ENCODE measurements at regions not wholly inside any gene's neighbourhood (a gene's known extent, or its start where the extent isn't known, plus 50 kb on each side); places are given as distances from the start of the nearest gene placed in this dataset.

GRCh38 chr3:99286266-99286845, 352.0 kb upstream of the COL8A1 start:
- ATAC-seq (ENCODE audit: low FRiP score in 2 of 2), result no peak
- Histone ChIP-seq H3K36me3 (no peaks in the 10 kb centered on the region), H3K27me3 (no peaks in the 10 kb centered on the region), H3K27ac (no peak overlapping the region), H3K4me3 (no peak overlapping the region), H3K4me1 (no peaks in the 10 kb centered on the region), H3K9me3 (peaks cover 0 to 5% (median 0%) of the 10 kb centered on the region in 4 donors)
- DNase-seq, result no peak
- TF ChIP-seq POLR2A (IDR thresholded peaks at IDR 0.05), result no peak
- TF ChIP-seq EP300 (IDR thresholded peaks at IDR 0.05), result no peak
- no peak for TF ChIP-seq POLR2AphosphoS5 (IDR thresholded peaks at IDR 0.05)
- no peak for TF ChIP-seq CTCF (IDR thresholded peaks at IDR 0.05)

- Histone ChIP-seq H3K4me1 (no peaks in the 10 kb centered on the region), H3K27me3 (no peaks in the 10 kb centered on the region), H3K36me3 (no peaks in the 10 kb centered on the region), H3K9me3 (no peaks in the 10 kb centered on the region), H3K27ac (peak overlapping the region in 1 of 4 donors; percentile 6), H3K4me3 (no peak overlapping the region)
- WGBS, 2 donors, result 66% methylated on average over 9 of the region's 9 CpGs
- no peak for TF ChIP-seq POLR2AphosphoS5 (IDR thresholded peaks at IDR 0.05)
- no peak for TF ChIP-seq CTCF (IDR thresholded peaks at IDR 0.05)
- no peak for TF ChIP-seq POLR2A (IDR thresholded peaks at IDR 0.05)
- no peak for TF ChIP-seq EP300 (IDR thresholded peaks at IDR 0.05)
- no peak for DNase-seq
- ATAC-seq (ENCODE audit: low FRiP score in 2 of 2), result peak; percentile 43 to 87
Observed at GRCh38 chr3:99269606-99270351, 368.3 kb upstream of the DCBLD2 start.

- Histone ChIP-seq H3K27ac (no peak overlapping the region), H3K27me3 (no peaks in the 10 kb centered on the region), H3K4me3 (no peak overlapping the region), H3K4me1 (no peaks in the 10 kb centered on the region), H3K36me3 (no peaks in the 10 kb centered on the region), H3K9me3 (no peaks in the 10 kb centered on the region)
- DNase-seq (no peak), ATAC-seq (ENCODE audit: low FRiP score in 2 of 2) (no peak)
- TF ChIP-seq EP300 (IDR thresholded peaks at IDR 0.05), result no peak
- no peak for TF ChIP-seq POLR2AphosphoS5 (IDR thresholded peaks at IDR 0.05)
- TF ChIP-seq POLR2A (IDR thresholded peaks at IDR 0.05), result no peak
- no peak for TF ChIP-seq CTCF (IDR thresholded peaks at IDR 0.05)
- 82 to 84% methylated on average over 3 of the region's 3 CpGs for WGBS, 2 donors
Observed at GRCh38 chr3:99256788-99257187, 355.3 kb upstream of the DCBLD2 start.

GRCh38 chr3:99253963-99254355, 352.5 kb upstream of the DCBLD2 start:
- TF ChIP-seq CTCF (IDR thresholded peaks at IDR 0.05) (no peak), POLR2AphosphoS5 (IDR thresholded peaks at IDR 0.05) (no peak)
- no peaks in the 10 kb centered on the region for H3K9me3 ChIP-seq
- WGBS, 2 donors, result 42 to 47% methylated on average over 2 of the region's 2 CpGs
- H3K4me1 ChIP-seq, result peaks cover 0 to 6% (median 2%) of the 10 kb centered on the region in 4 donors
- H3K27me3 ChIP-seq, result no peaks in the 10 kb centered on the region
- ATAC-seq (ENCODE audit: low FRiP score in 2 of 2) (no peak), DNase-seq (no peak)
- no peak overlapping the region for H3K4me3 ChIP-seq
- no peak overlapping the region for H3K27ac ChIP-seq
- H3K36me3 ChIP-seq, result no peaks in the 10 kb centered on the region

All from upper lobe of left lung (tissue), 6 donors.